ENCODE measurements at regions not wholly inside any gene's neighbourhood (a gene's known extent, or its start where the extent isn't known, plus 50 kb on each side); places are given as distances from the start of the nearest gene placed in this dataset.

- H3K27ac ChIP-seq, result no peak overlapping the region
- TF ChIP-seq ZFX (IDR thresholded peaks at IDR 0.05; ENCODE audit: borderline replicate concordance), result no peak
- TF ChIP-seq, protein P1, sequence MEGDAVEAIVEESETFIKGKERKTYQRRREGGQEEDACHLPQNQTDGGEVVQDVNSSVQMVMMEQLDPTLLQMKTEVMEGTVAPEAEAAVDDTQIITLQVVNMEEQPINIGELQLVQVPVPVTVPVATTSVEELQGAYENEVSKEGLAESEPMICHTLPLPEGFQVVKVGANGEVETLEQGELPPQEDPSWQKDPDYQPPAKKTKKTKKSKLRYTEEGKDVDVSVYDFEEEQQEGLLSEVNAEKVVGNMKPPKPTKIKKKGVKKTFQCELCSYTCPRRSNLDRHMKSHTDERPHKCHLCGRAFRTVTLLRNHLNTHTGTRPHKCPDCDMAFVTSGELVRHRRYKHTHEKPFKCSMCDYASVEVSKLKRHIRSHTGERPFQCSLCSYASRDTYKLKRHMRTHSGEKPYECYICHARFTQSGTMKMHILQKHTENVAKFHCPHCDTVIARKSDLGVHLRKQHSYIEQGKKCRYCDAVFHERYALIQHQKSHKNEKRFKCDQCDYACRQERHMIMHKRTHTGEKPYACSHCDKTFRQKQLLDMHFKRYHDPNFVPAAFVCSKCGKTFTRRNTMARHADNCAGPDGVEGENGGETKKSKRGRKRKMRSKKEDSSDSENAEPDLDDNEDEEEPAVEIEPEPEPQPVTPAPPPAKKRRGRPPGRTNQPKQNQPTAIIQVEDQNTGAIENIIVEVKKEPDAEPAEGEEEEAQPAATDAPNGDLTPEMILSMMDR (IDR thresholded peaks at IDR 0.05), result no peak
Measured at GRCh38 chr11:106208760-106209159, 131.3 kb downstream of the AASDHPPT start.

DNA sequence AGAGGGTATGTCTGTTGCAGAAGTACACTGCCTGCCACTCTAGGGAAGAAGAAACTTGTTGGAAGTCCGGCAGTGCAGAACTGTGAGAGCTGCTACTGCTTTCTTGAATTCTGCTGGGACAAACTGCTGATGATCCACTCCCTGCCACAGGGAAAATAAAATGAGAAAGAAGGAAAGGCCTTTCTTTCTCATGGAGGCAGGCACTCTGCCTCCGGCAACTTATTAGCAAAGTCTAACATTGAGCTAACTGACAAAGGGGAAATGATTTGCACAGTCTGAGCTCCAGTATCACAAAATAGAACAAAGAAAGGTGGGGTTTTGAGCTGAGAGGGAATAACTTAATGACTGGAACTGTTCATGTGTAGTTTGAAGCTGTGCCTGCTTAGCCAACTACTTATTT lies 134.6 kb downstream of the AASDHPPT start:
- no peak for TF ChIP-seq ZFX (IDR thresholded peaks at IDR 0.05; ENCODE audit: borderline replicate concordance)
- TF ChIP-seq, protein P1 (IDR thresholded peaks at IDR 0.05), result no peak
- H3K27ac ChIP-seq, result no peak overlapping the region

GRCh38 chr11:106216281-106216680 lies 138.8 kb downstream of the AASDHPPT start:
- no peak overlapping the region for H3K27ac ChIP-seq
- TF ChIP-seq ZFX (IDR thresholded peaks at IDR 0.05; ENCODE audit: borderline replicate concordance), result no peak
- TF ChIP-seq, protein P1 (IDR thresholded peaks at IDR 0.05), result no peak

- H3K27ac ChIP-seq, result no peak overlapping the region
- TF ChIP-seq, protein P1 (IDR thresholded peaks at IDR 0.05), result no peak
- TF ChIP-seq ZFX (IDR thresholded peaks at IDR 0.05; ENCODE audit: borderline replicate concordance), result no peak
Measured at GRCh38 chr11:106217456-106217855, 140.0 kb downstream of the AASDHPPT start.

GRCh38 chr11:106218106-106218505 lies 140.6 kb downstream of the AASDHPPT start:
- H3K27ac ChIP-seq, result no peak overlapping the region
- TF ChIP-seq, protein P1 (IDR thresholded peaks at IDR 0.05), result no peak
- no peak for TF ChIP-seq ZFX (IDR thresholded peaks at IDR 0.05; ENCODE audit: borderline replicate concordance)

GRCh38 chr11:106222626-106223025 lies 145.2 kb downstream of the AASDHPPT start:
- no peak for TF ChIP-seq ZFX (IDR thresholded peaks at IDR 0.05; ENCODE audit: borderline replicate concordance)
- TF ChIP-seq, protein P1 (IDR thresholded peaks at IDR 0.05), result no peak
- H3K27ac ChIP-seq, result no peak overlapping the region

- no peak for TF ChIP-seq ZFX (IDR thresholded peaks at IDR 0.05; ENCODE audit: borderline replicate concordance)
- TF ChIP-seq, protein P1 (IDR thresholded peaks at IDR 0.05), result no peak
Measured at GRCh38 chr11:106224172-106224571, 146.7 kb downstream of the AASDHPPT start.

More at GRCh38 chr11:106224172-106224571, 146.7 kb downstream of the AASDHPPT start:
- H3K27ac ChIP-seq, result no peak overlapping the region

Measured in 22Rv1 (cell line).